Epidermal melanocyte (primary cell): ENCODE measurements at regions not wholly inside any gene's neighbourhood (a gene's known extent, or its start where the extent isn't known, plus 50 kb on each side); places are given as distances from the start of the nearest gene placed in this dataset.

Experiments used
- DNase-seq: peaks from one replicate; pipeline ENCODE4 v3.0.0; 2011; ENCODE audit warnings: low spot score; ENCODE audit not compliant: insufficient read length

DNA sequence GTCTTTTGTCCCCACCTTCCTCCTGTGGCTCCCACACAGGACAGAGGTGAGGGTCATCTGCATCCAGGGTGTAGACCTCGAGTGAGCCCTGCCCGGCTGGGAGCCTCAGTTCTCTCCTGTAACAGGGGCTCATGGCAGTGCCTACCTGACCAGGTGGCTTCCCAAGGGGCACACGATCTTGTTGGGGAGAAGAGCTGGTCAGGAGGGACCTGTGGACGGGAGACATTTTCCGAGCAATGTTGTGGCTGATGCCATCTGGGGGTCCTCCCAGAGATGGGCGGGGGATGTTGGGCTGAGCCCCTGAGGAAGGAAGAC is 51.9 kb downstream of the CEBPB start:
- DNase-seq = no peak

GRCh38 chr20:50242863-50243609 is 52.4 kb downstream of the CEBPB start:
- peak; percentile 69 for DNase-seq

DNA sequence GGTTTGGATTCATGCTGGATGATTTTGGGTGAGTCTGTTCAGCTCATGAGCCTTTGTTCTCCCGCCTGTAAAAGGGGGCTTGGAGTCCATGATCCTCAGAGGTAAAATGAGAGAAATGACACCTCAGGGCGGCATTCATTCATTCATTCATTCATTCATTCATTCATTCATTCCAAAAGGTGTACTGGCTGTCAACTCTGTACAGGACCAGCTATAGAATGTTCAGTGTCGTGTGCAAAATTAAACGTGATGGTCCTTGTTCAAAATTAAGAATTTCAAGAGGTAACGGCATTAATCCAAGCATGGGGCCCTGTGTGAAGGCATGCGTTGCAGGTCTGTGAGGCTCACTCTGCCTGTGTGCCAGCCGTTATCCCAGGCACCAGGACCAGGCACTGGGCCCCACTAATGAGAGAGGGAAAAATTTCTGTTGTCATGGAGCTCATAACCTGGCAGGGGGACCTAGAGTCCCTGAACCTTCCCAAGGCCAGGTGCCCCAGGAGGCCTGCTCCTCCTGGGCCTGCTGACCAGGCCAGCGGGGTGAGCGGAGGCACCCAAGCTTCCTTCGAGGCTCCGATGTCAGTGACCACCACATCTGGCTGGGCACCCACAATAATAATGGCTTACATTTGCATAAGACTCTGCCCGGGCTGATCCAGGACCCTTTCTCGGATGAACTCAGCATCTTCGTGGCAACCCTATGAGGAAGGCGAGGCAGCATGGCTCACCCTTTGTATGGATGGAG is 53.2 kb downstream of the CEBPB start:
- no peak for DNase-seq

DNA sequence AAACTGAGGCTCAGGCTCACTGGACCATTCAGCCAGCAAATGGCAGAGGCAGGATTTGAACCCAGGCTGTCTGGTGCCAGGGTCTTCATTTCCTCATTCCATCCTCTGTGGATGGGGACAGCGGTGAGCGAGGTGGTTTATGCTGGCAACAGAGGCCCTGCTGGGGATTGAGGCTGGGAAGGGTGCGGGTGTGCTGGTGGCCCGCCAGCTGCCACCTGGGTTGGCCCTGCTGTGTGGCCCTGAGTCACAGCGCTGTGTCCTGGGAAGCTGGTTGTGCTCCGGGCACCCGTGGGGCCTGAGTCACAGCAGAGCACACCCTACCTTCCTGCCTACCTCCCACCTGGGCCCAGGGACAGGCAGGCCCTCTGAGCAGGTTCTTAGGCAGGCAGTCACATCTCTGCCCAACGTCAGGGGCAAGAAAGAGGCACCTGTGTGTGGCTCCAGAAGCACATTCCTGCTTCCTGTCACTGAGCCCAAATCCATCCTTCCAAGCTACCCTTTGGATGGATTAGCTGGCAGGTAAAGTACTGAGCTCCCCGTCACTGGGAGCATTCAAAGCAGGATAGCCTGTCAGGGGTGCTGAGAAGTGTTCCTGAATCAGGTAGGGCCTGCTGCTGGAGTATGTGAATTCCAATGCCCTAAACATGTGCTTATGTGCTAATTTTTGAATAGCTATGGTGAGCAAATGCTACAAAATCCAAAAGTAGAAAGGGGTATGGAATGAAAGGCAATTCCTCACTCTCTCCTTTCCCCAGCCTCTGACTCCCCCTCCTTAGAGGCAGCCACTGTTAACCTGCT is 53.9 kb downstream of the CEBPB start:
- DNase-seq = no peak

GRCh38 chr20:50245498-50246366 is 55.1 kb downstream of the CEBPB start:
- DNase-seq = peak; percentile 58

DNA sequence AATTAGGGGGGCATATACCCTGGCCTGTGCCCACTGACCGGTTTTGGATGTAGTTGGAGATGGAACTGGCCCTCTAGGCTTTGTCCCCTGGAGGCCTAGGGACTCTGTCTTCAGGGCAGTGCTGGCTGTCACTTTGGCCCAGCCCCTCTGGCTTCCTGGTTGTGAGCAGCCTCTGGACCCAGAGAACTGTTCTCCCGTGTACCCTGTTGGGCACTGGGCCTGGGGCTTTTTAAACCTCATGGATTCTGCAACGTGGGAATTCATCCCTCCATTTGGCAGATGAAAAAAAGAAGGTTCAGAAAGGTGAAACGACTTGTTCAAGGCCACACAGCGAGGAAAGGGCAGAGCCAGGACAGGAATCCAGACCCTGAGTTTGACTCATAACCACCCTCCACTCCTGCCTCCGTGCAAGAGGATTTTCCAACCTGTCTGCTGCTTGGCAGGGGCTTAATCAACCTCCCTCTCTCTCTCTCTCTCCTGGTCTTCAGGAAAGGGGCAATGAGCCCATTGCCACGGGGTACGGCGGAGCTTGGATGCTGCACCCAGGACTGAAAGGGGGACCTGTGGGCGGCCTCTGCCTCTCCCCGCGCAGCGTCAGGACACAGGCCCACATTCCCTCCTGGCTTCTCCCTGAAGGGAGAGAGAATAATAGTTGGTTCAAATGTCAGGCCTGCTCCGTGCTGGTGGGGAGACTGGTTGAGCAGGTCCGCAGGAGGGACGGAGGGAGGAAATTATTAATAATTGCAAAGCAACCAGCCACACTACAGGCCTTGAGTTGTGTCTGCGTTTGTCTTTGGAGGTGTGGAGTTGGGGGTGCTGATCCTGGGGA is 56.0 kb downstream of the CEBPB start:
- no peak for DNase-seq

DNA sequence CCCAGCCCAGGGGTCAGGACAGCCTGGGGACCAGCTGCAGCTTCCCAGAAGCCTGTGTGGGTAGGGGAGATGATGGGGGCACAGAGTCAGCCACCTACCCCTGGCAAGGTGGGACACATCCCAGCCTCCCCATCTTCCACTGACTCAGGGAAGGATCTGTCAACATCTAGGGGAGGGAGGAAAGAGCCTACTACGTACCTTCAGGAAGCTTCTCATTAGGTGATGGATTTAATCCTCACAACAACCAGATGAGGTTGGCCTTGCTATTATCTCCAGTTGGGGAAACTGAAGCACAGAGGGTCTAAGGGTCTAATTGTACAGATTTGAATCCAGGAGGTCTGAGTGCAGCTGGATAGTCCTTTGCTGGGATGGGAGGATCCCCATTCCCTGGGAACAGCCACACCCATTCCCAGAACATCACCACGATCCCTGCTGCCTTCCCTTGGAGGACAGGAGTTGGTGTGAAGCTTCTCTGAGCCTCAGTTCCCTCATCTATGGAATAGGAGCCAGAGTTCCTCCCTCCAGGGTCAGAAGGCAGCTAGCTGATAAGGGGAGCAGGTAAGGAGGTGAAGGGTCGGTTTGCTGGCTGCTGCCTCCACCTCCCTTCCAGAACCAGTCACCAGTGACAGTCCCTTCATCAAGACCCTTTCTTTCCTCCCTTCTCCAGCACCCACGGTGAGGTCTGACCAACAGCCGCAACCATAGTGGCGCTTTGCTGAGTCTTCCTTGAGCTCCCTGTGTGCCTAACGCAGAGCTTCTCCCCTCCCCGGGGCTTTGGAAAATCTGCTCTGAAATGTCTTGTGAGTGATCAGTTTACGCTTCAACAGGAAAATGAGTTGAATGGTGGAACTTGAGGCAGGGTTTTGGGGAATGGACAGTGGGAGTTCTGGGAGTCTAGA is 56.8 kb downstream of the CEBPB start:
- no peak for DNase-seq

DNA sequence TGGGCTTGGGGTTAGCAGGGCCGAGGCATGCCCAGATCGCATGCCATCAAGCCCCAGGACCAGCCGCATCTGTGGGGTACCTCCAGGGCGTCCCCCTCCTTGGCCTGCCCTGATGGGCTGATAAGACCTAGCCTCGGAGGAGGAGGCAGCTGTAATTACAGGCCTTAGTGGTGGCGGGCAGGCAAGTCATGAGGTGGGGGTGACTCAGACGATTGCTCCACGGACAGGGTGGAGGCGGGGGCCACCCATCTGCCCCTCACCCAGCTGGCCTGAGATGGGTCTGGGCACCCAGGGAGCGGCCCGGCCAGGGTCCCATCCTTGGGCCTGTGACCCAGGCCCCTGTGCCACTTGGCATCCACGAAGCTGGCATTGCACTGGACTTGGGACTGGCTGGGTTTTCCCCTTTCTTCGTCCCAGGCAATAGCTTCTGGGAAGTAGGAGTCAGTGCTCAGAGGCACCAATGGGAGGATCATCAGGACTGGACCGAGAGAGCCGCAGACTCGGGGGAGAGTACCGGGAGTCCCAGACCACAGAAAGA is 57.5 kb downstream of the CEBPB start:
- DNase-seq = no peak

- no peak for DNase-seq
These were observed 59.1 kb downstream of the CEBPB start for GRCh38 chr20:50249447-50250388.

DNA sequence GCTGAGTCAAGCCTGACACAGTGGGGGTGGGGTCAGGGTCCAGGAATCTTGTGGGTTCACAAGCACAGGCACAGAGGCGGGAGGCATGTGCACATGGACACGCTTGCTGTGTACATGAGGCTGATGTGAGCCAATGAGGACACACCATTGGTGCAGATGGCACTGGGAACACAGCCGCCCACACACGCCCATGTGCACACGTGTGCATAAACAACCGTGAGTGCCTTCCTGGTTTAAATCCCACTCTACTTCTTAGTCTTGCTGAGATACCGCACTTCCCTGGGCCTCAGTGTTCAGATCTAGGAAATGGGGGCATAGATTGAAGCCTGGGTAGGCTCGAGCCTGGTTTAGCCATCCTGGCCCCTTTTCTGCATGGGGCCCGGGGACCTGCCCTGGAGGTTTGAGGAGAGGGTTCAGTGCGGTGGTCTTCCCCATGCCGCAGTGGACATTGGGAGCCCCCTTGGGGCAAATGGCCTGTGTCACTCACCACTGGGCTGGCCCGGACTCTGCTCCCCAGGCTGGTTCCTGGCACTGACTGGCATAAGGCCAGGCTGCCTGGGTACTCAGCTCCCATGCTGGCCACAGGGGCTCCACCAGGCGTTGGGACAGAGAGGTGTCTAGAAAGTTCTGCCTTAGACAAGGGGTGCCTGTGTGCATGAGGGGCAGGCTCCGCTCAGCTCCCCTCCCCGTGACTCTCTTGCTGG is 60.2 kb downstream of the CEBPB start:
- DNase-seq = no peak

- DNase-seq = no peak
These were observed 60.7 kb downstream of the CEBPB start for GRCh38 chr20:50251383-50251748.

GRCh38 chr20:50251992-50252511 is 61.4 kb downstream of the CEBPB start:
- no peak for DNase-seq

- DNase-seq = no peak
These were observed 62.1 kb downstream of the CEBPB start for GRCh38 chr20:50252701-50253100.

DNA sequence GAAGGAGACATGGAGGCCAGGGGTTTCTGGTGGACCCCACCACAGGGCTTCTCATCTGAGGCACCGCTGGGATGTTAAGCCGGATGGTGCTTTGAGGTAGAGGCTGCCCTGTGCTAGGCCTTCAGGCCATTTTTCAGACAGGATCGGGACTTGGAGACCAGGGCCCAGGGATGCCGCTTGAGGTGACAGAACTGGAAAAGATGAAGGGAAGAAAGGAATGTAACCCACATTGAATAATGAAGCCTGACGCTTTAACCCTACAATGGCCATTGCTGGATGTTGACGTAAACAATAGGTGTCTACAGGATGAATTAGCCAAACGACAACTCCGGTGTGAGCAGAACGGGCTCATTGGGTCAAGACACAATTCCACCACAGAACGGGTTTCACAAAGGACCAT is 62.5 kb downstream of the CEBPB start:
- DNase-seq = no peak

DNA sequence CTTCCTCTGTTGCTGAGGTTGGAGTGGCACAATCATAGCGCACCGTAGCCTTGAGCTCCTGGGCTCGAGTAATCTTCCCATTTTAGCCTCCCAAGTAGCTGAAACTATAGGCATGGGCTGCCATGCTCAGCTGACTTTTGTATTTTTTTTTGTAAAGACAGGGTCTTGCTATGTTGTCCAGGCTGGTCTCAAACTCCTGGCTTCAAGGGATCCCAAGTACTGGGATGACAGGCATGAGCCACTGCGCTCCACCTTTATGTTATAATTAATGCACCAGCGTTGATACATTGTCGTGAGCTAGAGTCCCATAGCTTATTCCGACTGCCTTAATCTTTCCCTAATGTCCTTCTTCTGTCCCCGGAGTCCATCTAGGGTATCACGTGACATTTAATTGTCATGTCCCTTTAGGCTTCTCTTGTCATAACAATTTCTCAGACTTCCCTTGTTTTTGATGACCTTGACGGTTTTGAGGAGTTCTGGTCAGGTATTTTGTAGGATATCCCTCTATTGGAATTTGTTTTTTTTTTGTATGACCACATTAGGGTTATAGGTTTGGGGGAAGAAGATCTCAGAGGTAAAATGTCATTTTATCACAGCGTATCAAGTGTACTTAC is 63.9 kb downstream of the CEBPB start:
- DNase-seq = no peak

DNA sequence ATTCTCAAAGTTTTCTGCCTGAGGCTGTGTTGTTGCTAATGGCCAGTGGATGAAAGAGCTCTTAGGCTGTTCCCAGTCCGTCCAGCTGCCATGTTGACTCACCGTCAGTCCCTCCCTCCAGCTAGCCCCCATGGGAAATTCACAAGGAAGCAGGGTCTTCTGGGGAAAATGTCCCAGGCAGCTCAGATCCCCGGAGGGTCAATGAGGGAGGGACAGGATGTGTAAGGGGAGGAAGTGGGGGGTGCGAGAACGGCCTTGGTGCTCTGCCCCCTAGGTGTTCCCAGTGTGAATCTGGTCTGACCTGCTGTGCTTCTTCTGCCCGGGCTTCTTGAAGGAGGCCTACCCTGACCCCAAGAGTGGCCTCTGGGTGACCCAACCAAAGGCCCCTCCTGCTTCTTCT is 65.9 kb downstream of the CEBPB start:
- no peak for DNase-seq

DNA sequence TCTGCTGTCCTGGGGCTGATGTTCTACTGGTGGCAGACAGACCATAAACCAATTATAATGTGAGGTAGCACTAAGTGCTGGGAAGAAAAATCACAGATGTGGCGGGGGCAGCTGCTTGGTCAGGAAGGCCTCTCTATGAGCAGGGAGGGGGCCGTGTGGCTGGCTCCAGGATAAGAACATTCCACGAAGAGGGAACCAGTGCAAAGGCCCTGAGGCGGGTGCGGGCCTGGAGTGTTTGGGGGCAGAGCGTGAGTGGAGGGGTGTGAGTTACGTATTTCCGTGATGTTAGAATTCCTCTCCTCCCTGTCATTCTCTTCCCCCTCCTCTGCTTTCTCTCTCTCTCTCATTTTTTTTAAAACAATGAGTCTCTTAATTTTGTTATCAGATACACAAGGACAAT is 67.2 kb downstream of the CEBPB start:
- no peak for DNase-seq
